Adrenal gland (tissue), 9 donors: ENCODE measurements at regions not wholly inside any gene's neighbourhood (a gene's known extent, or its start where the extent isn't known, plus 50 kb on each side); places are given as distances from the start of the nearest gene placed in this dataset.

ENCODE experiments used
- DNase-seq, 7 donors: peaks; one replicate each; pipeline ENCODE4 v3.0.0-alpha.2; 2019 to 2020
- H3K27ac ChIP-seq, 5 donors: fragments of 200-600 bp; sonication (generic) in 4 of 5; 1 replicate in 3 of 5; 2 replicates in 2 of 5; pipeline versions ENCODE4 v1.5.1 to v1.8.0; 2016 to 2020; ENCODE audit warnings: mild to moderate bottlenecking in 1 of 5
- H3K27me3 ChIP-seq: fragments of 200-600 bp; 2 replicates; pipeline ENCODE4 v1.8.0; 2021
- H3K36me3 ChIP-seq, 2 donors: fragments of 200-600 bp; replicated peaks in 1 of 2; 1 replicate in 1 of 2; 2 replicates in 1 of 2; pipeline versions ENCODE4 v1.5.1 to v1.8.0; 2018 to 2022
- H3K4me1 ChIP-seq, 2 donors: fragments of 200-600 bp; replicated peaks in 1 of 2; 1 replicate in 1 of 2; 2 replicates in 1 of 2; pipeline versions ENCODE4 v1.5.1 to v1.8.0; 2018 to 2021
- H3K4me3 ChIP-seq, 4 donors: fragments of 200-600 bp; sonication (generic) in 3 of 4; one replicate each; pipeline ENCODE4 v1.5.1; 2016 to 2018
- H3K9me3 ChIP-seq, 3 donors: fragments of 200-600 bp; sonication (generic) in 1 of 3; replicated peaks in 1 of 3; 1 replicate in 2 of 3; 2 replicates in 1 of 3; pipeline versions ENCODE4 v1.5.1 to v1.8.0; 2016 to 2021
- POLR2A ChIP-seq, 2 donors: fragments of 450-650 bp; IDR thresholded peaks; one replicate each; pipeline ENCODE4 v1.6.1; 2017; ENCODE audit warnings: antibody characterized with exemption in 2 of 2, mild to moderate bottlenecking in 2 of 2, moderate library complexity in 1 of 2
- WGBS, 4 donors: extraction: QIAGEN DNeasy Blood & Tissue Kit in 2 of 4; methylation state at CpG; one replicate each; pipeline versions ENCODE4 v1.1.5 to v1.1.7; 2013 to 2017; 5-methylcytosine and 5-hydroxymethylcytosine counted together
- intact Hi-C, 2 donors: fragments of 100-400 bp; cut with DNase I; formaldehyde crosslinking; loops; one replicate each; pipeline versions ENCODE4 v1.14.1 to v1.15.0; 2022 to 2023
- TF ChIP-seq, protein P1 (sequence below), 6 experiments: fragments of 450-650 bp in 4 of 6; fragments of 200-600 bp in 2 of 6; sonication (generic) in 1 of 6; IDR thresholded peaks; 1 replicate in 5 of 6; 2 replicates in 1 of 6; pipeline versions ENCODE4 v1.5.1 to v1.8.0; 2016 to 2021; ENCODE audit warnings: antibody characterized with exemption in 6 of 6, mild to moderate bottlenecking in 2 of 6, moderate library complexity in 1 of 6
- donor health status: healthy with polysubstance abuse.
- donor health status: Bipolar disorder and iron deficiency.
- donor health status: DM: yes; HTN: yes; CAD: no.
- donor health status: DM: no; HTN: no; CAD: no.
- donor health status: DM: no; HTN: no; CAD: no.

DNA sequence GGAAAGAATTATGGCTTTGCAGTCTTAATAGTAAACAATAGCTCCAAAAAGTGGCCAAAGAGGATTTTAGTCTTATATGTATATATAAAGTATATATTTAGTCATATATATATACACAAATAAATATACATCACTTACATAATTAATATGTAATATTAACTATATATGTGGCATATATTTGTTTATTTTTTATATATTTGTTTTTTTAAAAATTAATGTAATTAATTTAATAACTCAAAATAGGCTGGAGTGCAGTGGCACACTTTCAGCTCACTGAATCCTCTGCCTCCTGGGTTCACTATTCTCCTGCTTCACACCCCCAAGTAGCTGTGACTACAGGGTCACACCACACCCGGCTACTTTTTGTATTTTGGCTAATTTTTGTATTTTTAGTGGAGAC lies 532.6 kb downstream of the KCNT2 start:
- Histone ChIP-seq H3K4me3 (no peak overlapping the region), H3K27me3 (no peaks in the 10 kb centered on the region), H3K9me3 (no peaks in the 10 kb centered on the region), H3K36me3 (no peaks in the 10 kb centered on the region), H3K27ac (no peak overlapping the region), H3K4me1 (no peaks in the 10 kb centered on the region)
- TF ChIP-seq, protein P1, sequence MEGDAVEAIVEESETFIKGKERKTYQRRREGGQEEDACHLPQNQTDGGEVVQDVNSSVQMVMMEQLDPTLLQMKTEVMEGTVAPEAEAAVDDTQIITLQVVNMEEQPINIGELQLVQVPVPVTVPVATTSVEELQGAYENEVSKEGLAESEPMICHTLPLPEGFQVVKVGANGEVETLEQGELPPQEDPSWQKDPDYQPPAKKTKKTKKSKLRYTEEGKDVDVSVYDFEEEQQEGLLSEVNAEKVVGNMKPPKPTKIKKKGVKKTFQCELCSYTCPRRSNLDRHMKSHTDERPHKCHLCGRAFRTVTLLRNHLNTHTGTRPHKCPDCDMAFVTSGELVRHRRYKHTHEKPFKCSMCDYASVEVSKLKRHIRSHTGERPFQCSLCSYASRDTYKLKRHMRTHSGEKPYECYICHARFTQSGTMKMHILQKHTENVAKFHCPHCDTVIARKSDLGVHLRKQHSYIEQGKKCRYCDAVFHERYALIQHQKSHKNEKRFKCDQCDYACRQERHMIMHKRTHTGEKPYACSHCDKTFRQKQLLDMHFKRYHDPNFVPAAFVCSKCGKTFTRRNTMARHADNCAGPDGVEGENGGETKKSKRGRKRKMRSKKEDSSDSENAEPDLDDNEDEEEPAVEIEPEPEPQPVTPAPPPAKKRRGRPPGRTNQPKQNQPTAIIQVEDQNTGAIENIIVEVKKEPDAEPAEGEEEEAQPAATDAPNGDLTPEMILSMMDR (IDR thresholded peaks at IDR 0.05) = no peak
- TF ChIP-seq POLR2A (IDR thresholded peaks at IDR 0.05) = no peak
- intact Hi-C loops = no loop called here
- no peak for DNase-seq
- WGBS, 4 donors = 58 to 81% (median 65%) methylated on average over 1 of the region's 1 CpG

DNA sequence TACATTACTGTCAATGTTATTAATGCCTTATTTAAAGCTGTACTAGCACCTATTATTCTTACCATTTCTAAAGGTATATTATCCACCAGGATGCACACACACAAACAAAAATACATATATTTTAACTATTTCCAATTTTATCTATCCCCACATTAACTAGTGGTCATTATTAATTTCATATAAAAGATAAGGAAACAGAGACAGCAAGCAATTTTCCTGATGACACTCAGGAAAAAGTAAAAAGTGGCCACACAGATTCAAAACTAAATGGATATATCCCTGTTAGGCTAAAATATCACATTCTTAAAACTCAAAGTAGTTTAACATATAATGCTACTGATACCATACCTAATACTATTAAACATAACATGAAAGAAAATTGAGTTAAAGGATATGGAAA lies 534.1 kb downstream of the KCNT2 start:
- intact Hi-C loops = no loop called here
- no peak for DNase-seq

DNA sequence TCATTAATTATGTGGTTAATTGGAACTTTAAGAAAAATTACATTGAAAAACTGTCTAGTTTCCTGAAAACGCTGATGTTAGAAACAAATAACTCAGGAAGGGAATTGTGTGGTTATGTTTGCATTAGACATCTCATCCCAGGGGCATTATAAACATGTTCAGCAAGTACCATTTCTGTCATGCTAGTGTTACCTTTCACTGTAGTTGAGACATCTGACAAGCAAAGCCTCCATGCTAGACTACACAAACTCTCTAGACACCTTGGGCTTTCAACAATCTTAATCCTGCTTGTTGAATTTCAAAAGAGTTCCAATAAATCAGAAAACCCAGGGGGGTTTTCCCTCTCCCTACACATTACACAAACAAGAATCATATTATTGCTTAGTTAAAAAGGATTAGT lies 536.8 kb downstream of the KCNT2 start:
- no peaks in the 10 kb centered on the region for H3K9me3 ChIP-seq
- DNase-seq = no peak
- H3K4me3 ChIP-seq = no peak overlapping the region
- WGBS, 4 donors = 33 to 52% (median 37%) methylated on average over 1 of the region's 1 CpG
- no peaks in the 10 kb centered on the region for H3K36me3 ChIP-seq
- no peaks in the 10 kb centered on the region for H3K4me1 ChIP-seq
- H3K27me3 ChIP-seq = no peaks in the 10 kb centered on the region
- TF ChIP-seq, protein P1 (IDR thresholded peaks at IDR 0.05) = no peak
- TF ChIP-seq POLR2A (IDR thresholded peaks at IDR 0.05) = no peak
- intact Hi-C loops = no loop called here
- H3K27ac ChIP-seq = no peak overlapping the region

More for the DNA sequence above, 534.1 kb downstream of the KCNT2 start:
- Histone ChIP-seq H3K4me3 (no peak overlapping the region), H3K27me3 (no peaks in the 10 kb centered on the region), H3K4me1 (no peaks in the 10 kb centered on the region), H3K27ac (no peak overlapping the region), H3K9me3 (no peaks in the 10 kb centered on the region), H3K36me3 (no peaks in the 10 kb centered on the region)
- no peak for TF ChIP-seq POLR2A (IDR thresholded peaks at IDR 0.05)
- TF ChIP-seq, protein P1 (IDR thresholded peaks at IDR 0.05) = no peak

DNA sequence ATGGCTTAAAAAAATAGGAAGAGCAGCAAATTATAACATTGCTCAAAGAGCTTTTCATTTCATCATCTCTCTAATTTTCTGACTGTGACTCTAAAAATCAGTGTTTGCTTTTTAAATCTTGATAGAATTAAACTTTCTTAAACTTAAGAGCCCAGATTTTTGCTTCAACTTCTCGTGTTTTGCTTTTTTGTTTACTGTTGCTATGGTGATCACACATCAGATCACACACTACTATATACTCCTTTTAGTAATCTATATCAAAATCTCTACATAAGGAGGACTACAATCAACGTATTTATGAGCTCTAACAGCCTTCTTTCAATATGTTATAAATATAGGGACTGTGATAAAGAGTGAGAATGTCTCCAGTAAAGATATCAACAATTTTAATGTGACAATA lies 537.3 kb downstream of the KCNT2 start:
- intact Hi-C loops = no loop called here
- H3K9me3 ChIP-seq = no peaks in the 10 kb centered on the region
- H3K27me3 ChIP-seq = no peaks in the 10 kb centered on the region
- H3K4me1 ChIP-seq = no peaks in the 10 kb centered on the region
- DNase-seq = no peak
- H3K27ac ChIP-seq = no peak overlapping the region
- TF ChIP-seq, protein P1 (IDR thresholded peaks at IDR 0.05) = no peak
- TF ChIP-seq POLR2A (IDR thresholded peaks at IDR 0.05) = no peak
- WGBS, 4 donors = 20 to 30% (median 27%) methylated on average over 2 of the region's 2 CpGs
- no peaks in the 10 kb centered on the region for H3K36me3 ChIP-seq
- no peak overlapping the region for H3K4me3 ChIP-seq
